PFSK-1 (cell line): ENCODE measurements at regions not wholly inside any gene's neighbourhood (a gene's known extent, or its start where the extent isn't known, plus 50 kb on each side); places are given as distances from the start of the nearest gene placed in this dataset.

Experiments used
- POLR2AphosphoS5 ChIP-seq: IDR thresholded peaks from 2 replicates; pipeline ENCODE4 v1.6.1; 2012; ENCODE audit warnings: low read depth, mild to moderate bottlenecking, control low read depth, low read length, moderate library complexity
- SIN3A ChIP-seq: IDR thresholded peaks from 2 replicates; pipeline ENCODE4 v1.6.1; 2012; ENCODE audit warnings: mild to moderate bottlenecking, low read length, moderate library complexity, borderline replicate concordance; ENCODE audit not compliant: insufficient read depth
- TF ChIP-seq, protein P1 (sequence below), 2 experiments: IDR thresholded peaks; 2 replicates each; pipeline versions ENCODE4 v1.6.1 to v1.8.0; 2011 to 2012; ENCODE audit warnings: low read depth in 2 of 2, low read length in 2 of 2, control low read depth in 1 of 2, inconsistent platforms in 1 of 2, mild to moderate bottlenecking in 1 of 2, moderate library complexity in 1 of 2; ENCODE audit not compliant: insufficient read depth in 1 of 2

DNA sequence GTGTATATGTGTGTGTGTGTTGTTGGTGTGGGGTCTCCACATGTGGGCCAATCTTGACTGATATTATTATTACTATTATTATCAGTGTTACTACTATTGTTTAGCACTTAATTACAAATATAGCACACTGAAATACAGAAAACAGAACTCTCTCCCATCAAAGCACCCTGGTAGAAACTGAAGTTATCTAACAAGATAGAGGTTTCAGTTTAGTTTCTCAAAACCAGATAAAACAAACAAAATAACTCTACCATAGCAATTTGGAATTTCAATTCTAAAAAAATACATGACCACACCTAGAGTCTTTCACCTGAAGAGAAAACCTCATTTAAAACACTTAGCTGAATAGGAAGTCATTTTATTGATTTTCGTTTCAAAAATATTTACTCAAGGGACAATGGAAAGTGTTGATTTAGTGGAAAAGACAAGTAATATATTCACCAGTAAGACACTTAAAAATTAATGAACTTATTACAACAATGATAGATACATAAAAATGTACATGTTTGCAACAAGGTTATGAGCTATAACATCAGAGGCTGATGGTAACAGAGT, 252.3 kb downstream of the PDHA2 start:
- TF ChIP-seq, protein P1, sequence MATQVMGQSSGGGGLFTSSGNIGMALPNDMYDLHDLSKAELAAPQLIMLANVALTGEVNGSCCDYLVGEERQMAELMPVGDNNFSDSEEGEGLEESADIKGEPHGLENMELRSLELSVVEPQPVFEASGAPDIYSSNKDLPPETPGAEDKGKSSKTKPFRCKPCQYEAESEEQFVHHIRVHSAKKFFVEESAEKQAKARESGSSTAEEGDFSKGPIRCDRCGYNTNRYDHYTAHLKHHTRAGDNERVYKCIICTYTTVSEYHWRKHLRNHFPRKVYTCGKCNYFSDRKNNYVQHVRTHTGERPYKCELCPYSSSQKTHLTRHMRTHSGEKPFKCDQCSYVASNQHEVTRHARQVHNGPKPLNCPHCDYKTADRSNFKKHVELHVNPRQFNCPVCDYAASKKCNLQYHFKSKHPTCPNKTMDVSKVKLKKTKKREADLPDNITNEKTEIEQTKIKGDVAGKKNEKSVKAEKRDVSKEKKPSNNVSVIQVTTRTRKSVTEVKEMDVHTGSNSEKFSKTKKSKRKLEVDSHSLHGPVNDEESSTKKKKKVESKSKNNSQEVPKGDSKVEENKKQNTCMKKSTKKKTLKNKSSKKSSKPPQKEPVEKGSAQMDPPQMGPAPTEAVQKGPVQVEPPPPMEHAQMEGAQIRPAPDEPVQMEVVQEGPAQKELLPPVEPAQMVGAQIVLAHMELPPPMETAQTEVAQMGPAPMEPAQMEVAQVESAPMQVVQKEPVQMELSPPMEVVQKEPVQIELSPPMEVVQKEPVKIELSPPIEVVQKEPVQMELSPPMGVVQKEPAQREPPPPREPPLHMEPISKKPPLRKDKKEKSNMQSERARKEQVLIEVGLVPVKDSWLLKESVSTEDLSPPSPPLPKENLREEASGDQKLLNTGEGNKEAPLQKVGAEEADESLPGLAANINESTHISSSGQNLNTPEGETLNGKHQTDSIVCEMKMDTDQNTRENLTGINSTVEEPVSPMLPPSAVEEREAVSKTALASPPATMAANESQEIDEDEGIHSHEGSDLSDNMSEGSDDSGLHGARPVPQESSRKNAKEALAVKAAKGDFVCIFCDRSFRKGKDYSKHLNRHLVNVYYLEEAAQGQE (IDR thresholded peaks at IDR 0.05; ENCODE audit: insufficient read depth in 1 of 2, low read depth in 2 of 2, low read length in 2 of 2): no peak
- TF ChIP-seq POLR2AphosphoS5 (no peak), SIN3A (no peak)
